ENCODE measurements at regions not wholly inside any gene's neighbourhood (a gene's known extent, or its start where the extent isn't known, plus 50 kb on each side); places are given as distances from the start of the nearest gene placed in this dataset.

DNA sequence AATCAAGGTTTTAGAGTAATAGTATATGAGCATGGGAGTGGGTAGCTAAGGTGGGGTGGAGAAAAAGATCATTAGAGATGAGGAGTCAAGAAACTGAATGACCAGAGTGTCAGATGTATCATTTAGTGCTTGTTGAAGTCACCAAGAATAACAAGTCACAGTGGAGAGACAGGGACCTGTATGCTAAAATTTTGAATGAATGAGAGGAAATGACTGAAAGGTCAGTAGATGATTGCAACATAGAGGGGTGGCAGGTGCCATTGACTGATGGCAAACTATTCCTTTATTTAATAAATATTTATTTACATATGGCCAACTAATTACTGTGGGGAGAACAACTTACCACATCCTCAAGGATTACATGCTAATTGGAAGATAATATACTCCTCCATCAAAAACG is 75.0 kb upstream of the ANKRD28 start:
- Mint-ChIP-seq H3K27ac (no peak overlapping the region), H3K27me3 (no peaks in the 10 kb centered on the region), H3K9me3 (ENCODE audit: insufficient read depth) (peaks cover 5% of the 10 kb centered on the region), H3K4me3 (no peak overlapping the region), H3K4me1 (no peaks in the 10 kb centered on the region)
- ATAC-seq (ENCODE audit: low read depth) (no peak), DNase-seq (no peak)
- no peak overlapping the region for H3K4me2 ChIP-seq (replicated peaks; ENCODE audit: low read depth, low read length, poor library complexity, severe bottlenecking)
- peaks cover 0 to 2% (median 0%) of the 10 kb centered on the region in 3 donors for H3K9me3 ChIP-seq (ENCODE audit: control extremely low read depth in 1 of 3, control insufficient read depth in 2 of 3, insufficient read depth in 1 of 3, low read length in 2 of 3)
- no peak overlapping the region for H3K4me3 ChIP-seq (ENCODE audit: control extremely low read depth in 1 of 5, extremely low read depth in 1 of 5, insufficient read depth in 1 of 5, low read depth in 2 of 5, low read length in 4 of 5)
- no peak overlapping the region for H3K9ac ChIP-seq (ENCODE audit: low read length)
- TF ChIP-seq, protein P1, sequence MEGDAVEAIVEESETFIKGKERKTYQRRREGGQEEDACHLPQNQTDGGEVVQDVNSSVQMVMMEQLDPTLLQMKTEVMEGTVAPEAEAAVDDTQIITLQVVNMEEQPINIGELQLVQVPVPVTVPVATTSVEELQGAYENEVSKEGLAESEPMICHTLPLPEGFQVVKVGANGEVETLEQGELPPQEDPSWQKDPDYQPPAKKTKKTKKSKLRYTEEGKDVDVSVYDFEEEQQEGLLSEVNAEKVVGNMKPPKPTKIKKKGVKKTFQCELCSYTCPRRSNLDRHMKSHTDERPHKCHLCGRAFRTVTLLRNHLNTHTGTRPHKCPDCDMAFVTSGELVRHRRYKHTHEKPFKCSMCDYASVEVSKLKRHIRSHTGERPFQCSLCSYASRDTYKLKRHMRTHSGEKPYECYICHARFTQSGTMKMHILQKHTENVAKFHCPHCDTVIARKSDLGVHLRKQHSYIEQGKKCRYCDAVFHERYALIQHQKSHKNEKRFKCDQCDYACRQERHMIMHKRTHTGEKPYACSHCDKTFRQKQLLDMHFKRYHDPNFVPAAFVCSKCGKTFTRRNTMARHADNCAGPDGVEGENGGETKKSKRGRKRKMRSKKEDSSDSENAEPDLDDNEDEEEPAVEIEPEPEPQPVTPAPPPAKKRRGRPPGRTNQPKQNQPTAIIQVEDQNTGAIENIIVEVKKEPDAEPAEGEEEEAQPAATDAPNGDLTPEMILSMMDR (IDR thresholded peaks at IDR 0.05) = no peak
- no peak for TF ChIP-seq EZH2 (IDR thresholded peaks at IDR 0.05; ENCODE audit: borderline replicate concordance, insufficient read depth, low read depth, low read length, poor library complexity, severe bottlenecking)
- no peak overlapping the region for H3K27ac ChIP-seq (ENCODE audit: low read length in 2 of 2)
- POLR2A ChIA-PET = no interaction called here
- no peaks in the 10 kb centered on the region for H3K27me3 ChIP-seq (replicated peaks in 1 of 4; ENCODE audit: control extremely low read depth in 1 of 4, control insufficient read depth in 3 of 4, insufficient read depth in 4 of 4, low read length in 3 of 4)
- H3K4me1 ChIP-seq (ENCODE audit: control insufficient read depth in 2 of 2, insufficient read depth in 2 of 2, low read length in 2 of 2) = no peaks in the 10 kb centered on the region
- H3K36me3 ChIP-seq (replicated peaks in 1 of 2; ENCODE audit: control extremely low read depth in 1 of 2, control insufficient read depth in 1 of 2, extremely low read depth in 1 of 2, insufficient read depth in 2 of 2, low read length in 1 of 2) = no peaks in the 10 kb centered on the region
- intact Hi-C loops (cut with micrococcal nuclease) = no loop called here
- H3K79me2 ChIP-seq (ENCODE audit: control insufficient read depth, insufficient read depth, low read length) = no peaks in the 10 kb centered on the region
- no peak overlapping the region for H2AFZ ChIP-seq (ENCODE audit: insufficient read depth, low read depth, low read length, poor library complexity, severe bottlenecking)
- CTCF ChIA-PET = no interaction called here
- WGBS (ENCODE audit: insufficient coverage) = no CpG with 5 or more reads among the region's 1 CpG
- H4K20me1 ChIP-seq (ENCODE audit: control insufficient read depth, insufficient read depth, low read length, poor library complexity, severe bottlenecking) = no peaks in the 10 kb centered on the region

DNA sequence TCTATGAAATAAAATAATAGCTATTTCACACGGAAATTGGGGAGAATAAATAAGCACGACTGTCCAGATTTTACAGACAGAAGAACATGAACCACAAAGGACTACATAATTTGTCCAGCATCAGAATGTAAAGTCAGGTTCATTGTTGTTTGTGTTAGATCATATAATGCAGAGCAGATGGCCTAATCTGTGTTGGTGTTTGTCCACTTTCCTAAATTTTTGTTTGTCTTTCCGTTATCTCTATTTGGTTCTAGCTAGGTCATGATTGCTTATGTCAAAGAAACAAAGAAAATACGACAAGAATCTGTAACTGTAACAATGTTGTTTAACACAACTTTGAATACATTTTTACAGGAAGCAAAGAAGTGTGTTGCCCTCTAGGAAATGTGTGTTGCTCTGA is 75.6 kb upstream of the ANKRD28 start:
- Mint-ChIP-seq H3K9me3 (ENCODE audit: insufficient read depth) (peaks cover 5% of the 10 kb centered on the region), H3K4me3 (no peak overlapping the region), H3K27ac (no peak overlapping the region), H3K27me3 (no peaks in the 10 kb centered on the region), H3K4me1 (no peaks in the 10 kb centered on the region)
- ChIA-PET POLR2A (no interaction called here), CTCF (no interaction called here)
- Histone ChIP-seq H2AFZ (ENCODE audit: insufficient read depth, low read depth, low read length, poor library complexity, severe bottlenecking) (no peak overlapping the region), H3K4me3 (ENCODE audit: control extremely low read depth in 1 of 5, extremely low read depth in 1 of 5, insufficient read depth in 1 of 5, low read depth in 2 of 5, low read length in 4 of 5) (no peak overlapping the region), H3K27ac (ENCODE audit: low read length in 2 of 2) (no peak overlapping the region), H3K79me2 (ENCODE audit: control insufficient read depth, insufficient read depth, low read length) (no peaks in the 10 kb centered on the region), H4K20me1 (ENCODE audit: control insufficient read depth, insufficient read depth, low read length, poor library complexity, severe bottlenecking) (no peaks in the 10 kb centered on the region), H3K36me3 (replicated peaks in 1 of 2; ENCODE audit: control extremely low read depth in 1 of 2, control insufficient read depth in 1 of 2, extremely low read depth in 1 of 2, insufficient read depth in 2 of 2, low read length in 1 of 2) (no peaks in the 10 kb centered on the region), H3K9me3 (ENCODE audit: control extremely low read depth in 1 of 3, control insufficient read depth in 2 of 3, insufficient read depth in 1 of 3, low read length in 2 of 3) (peaks cover 0 to 8% (median 0%) of the 10 kb centered on the region in 3 donors), H3K4me1 (ENCODE audit: control insufficient read depth in 2 of 2, insufficient read depth in 2 of 2, low read length in 2 of 2) (no peaks in the 10 kb centered on the region), H3K27me3 (replicated peaks in 1 of 4; ENCODE audit: control extremely low read depth in 1 of 4, control insufficient read depth in 3 of 4, insufficient read depth in 4 of 4, low read length in 3 of 4) (no peaks in the 10 kb centered on the region), H3K9ac (ENCODE audit: low read length) (no peak overlapping the region), H3K4me2 (replicated peaks; ENCODE audit: low read depth, low read length, poor library complexity, severe bottlenecking) (no peak overlapping the region)
- DNase-seq (no peak), ATAC-seq (ENCODE audit: low read depth) (no peak)
- TF ChIP-seq, protein P1 (IDR thresholded peaks at IDR 0.05) = no peak
- no peak for TF ChIP-seq EZH2 (IDR thresholded peaks at IDR 0.05; ENCODE audit: borderline replicate concordance, insufficient read depth, low read depth, low read length, poor library complexity, severe bottlenecking)
- WGBS (ENCODE audit: insufficient coverage) = no CpG with 5 or more reads among the region's 4 CpGs
- intact Hi-C loops (cut with micrococcal nuclease) = no loop called here
